NCI-H2196 (cell line): ENCODE measurements at regions not wholly inside any gene's neighbourhood (a gene's known extent, or its start where the extent isn't known, plus 50 kb on each side); places are given as distances from the start of the nearest gene placed in this dataset.

Source experiments
- DNase-seq: peaks from one replicate; lab custom pipeline; 2025; ENCODE audit not compliant: unreplicated experiment; lab: John Stamatoyannopoulos, UW

- DNase-seq = no peak
These were observed 438.0 kb upstream of the ZFHX3 start for GRCh38 chr16:73485880-73486279.

DNA sequence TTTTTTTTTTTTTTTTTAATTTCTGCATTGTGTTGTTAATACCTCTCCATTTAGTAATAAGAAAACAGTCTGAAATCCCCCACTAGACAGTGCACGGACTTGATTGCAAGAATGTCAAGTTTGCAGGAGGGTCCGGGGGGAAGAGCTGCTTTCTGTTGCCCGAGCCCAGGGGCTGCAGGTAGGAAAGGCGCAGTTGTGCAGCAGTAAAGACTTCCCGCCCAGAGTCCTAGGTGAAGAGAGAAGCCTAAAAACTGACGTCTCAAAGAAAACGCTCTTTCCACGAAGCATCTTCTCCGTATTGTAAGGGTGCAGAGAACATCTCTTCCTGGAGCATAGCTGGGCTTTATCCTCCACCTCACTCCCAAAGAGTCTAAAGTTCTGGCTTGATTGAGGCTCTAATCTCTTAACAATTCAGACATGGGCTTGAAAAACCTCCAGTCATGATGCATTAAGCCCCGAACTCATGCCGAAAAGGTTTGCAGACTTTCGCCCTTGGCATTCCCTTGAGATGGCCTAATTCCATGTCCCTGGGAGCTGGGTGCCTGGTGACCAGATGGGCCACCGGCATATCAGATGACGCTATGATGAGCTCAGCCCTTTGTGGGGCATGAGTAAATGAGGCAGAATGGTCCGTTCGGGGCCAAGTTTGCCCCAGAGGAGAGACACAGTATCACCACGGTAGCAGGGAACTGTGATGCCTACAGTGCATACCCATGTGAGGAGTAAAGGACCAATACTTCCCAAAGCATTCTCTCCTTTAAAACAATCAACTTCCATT lies 436.2 kb upstream of the ZFHX3 start:
- no peak for DNase-seq

DNA sequence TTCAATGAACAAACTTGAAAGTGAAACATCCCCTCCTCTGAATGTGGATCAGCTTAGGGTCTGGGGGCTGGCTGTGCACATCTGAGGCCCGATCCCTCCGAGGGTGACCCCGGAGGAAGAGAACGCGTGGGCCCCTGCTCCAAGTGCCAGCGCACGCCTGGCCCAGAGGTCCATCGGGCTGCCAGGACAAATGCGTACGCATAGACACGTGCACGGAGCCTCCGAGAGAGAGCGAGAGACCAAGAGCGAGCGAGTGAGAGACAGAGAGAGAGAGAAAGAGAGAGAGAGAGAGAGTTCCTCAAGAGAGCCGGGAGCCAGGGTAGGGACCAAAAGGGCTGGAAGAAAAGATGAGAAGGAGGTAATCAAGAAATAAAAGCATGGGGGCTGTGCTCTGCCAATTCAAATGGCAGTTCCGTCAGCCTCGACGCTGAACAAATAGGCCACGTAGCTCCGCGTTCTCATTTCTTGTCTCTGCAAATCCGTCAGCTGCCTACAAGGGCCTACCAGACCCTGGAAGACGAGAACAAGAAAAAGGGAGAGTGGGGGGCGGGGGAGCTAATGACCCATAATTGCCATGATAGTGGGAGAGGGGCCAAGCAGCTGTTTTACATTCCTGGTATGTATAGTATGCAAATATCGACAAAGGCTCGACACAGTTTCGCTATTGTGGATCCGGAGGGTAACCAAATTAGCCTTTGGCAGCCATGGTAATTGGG lies 435.3 kb upstream of the ZFHX3 start:
- no peak for DNase-seq

DNA sequence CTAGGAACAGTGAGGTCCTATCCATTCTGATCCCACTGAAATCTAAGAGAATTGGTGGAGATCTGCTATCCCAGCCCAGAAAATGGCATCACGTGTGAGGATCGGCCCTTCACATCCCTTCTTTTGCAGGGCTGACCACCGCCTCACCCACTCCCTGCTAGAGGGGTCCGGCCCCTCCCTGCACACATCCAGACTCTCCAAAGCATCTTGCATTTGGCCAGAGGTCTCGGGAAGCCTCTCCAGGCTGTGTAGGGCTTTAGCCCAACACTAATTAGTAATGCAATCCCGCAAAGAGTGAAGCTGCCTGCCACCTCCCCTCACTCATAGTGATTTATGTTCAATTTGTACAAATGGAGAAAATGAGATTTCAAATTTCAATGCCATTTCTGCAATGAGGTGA lies 434.4 kb upstream of the ZFHX3 start:
- DNase-seq = no peak

GRCh38 chr16:73480381-73480780 lies 432.5 kb upstream of the ZFHX3 start:
- no peak for DNase-seq

DNA sequence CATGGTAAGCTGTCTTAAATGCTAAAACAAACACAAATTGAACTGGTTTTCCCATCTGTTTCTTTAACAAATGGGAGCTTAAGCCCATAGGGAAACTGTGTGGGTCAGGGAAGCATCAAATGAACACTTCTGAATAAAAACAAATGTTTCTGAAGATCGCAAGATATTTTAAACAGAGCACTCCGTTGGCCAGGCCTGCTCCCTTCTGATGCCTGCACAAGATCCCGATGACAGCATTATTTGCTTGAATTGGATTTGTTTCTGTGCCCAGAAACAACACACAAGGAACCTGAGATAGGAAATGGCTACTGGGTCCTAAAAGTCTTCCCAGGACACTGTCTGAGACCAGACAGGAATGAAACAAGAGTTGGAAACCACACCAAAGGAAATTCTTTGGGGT lies 425.8 kb upstream of the ZFHX3 start:
- no peak for DNase-seq

GRCh38 chr16:73464834-73465233 lies 416.9 kb upstream of the ZFHX3 start:
- DNase-seq = no peak

DNA sequence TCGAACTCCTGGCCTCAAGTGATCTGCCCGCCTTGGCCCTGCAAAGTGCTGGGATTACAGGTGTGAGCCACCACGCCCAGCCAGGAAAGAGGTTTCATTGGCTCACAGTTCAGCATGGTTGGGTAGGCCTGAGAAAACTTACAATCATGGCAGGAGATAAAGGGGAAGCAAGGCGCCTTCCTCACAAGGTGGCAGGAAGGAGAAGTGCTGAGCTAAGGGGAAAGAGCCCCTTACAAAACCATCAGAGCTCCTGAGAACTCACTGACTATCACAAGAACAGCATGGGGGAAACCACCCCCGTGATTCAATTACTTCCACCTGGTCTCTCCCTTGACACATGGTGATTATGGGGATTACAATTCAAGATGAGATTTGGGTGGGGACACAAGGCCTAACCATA lies 411.7 kb upstream of the ZFHX3 start:
- no peak for DNase-seq

- DNase-seq = no peak
These were observed 409.9 kb upstream of the ZFHX3 start for GRCh38 chr16:73457851-73458250.

GRCh38 chr16:73448970-73449369 lies 401.0 kb upstream of the ZFHX3 start:
- DNase-seq = no peak

- no peak for DNase-seq
These were observed 399.9 kb upstream of the ZFHX3 start for GRCh38 chr16:73447846-73448245.

GRCh38 chr16:73434621-73435020 lies 386.7 kb upstream of the ZFHX3 start:
- DNase-seq = no peak

GRCh38 chr16:73433731-73434307 lies 385.9 kb upstream of the ZFHX3 start:
- no peak for DNase-seq

GRCh38 chr16:73432850-73433730 lies 385.2 kb upstream of the ZFHX3 start:
- no peak for DNase-seq

DNA sequence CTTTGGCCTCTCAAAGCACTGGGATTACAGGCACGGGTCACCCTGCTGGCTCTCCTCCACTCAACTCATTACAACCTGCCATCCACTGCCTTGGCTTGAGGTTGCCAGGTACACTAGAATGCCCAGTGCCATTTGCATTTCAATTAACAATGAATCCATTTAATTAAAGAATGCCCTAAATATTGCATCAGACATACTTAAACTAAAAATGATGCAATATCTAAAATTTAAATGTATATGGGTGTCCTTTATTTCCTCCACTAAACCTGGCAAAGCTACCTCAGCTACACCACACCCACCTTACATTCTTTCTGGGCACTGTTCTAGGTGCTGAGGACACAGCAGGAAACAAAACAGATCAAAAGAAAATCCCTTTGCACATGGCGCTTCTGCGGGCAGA lies 382.2 kb upstream of the ZFHX3 start:
- DNase-seq = no peak

DNA sequence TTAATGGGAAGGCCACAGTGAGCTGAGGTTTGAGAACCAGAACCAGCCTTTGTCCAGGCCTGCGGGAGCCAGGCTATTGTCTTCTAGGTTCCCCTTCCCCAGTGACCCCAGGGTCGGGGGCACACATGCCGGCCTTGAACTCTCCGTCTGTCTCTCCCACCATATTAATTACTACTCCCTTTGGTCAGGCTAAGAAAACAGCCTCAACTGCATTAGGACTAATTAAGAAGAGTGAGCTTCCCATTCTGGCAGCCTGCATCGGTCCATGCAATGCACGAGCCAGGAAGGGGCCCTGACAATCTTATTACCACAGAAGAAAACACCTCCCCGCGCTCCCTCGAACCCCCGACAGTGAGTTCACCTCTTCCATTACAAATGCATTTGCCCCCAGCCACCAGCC lies 380.2 kb upstream of the ZFHX3 start:
- no peak for DNase-seq

- DNase-seq = no peak
These were observed 379.2 kb upstream of the ZFHX3 start for GRCh38 chr16:73427164-73427563.

GRCh38 chr16:73426433-73427160 lies 378.7 kb upstream of the ZFHX3 start:
- DNase-seq = no peak

DNA sequence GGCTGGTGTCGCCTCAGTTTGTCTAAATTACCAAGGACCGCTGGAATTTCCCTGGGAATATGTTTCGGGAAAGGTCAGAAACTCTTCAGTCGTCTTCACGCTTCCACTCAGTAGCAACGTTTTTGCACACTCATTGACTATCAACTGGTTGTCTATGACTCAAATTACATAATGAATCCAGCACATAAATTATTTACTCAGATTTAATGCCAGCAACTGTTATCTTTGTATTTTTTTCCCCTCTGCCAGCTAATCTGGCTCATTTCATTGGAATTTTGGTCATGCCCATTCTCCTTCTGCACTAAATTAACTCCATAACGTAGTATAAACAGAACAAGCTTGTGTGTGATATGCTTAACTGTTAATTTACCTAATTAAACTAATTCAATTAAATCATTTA lies 372.7 kb upstream of the ZFHX3 start:
- no peak for DNase-seq

DNA sequence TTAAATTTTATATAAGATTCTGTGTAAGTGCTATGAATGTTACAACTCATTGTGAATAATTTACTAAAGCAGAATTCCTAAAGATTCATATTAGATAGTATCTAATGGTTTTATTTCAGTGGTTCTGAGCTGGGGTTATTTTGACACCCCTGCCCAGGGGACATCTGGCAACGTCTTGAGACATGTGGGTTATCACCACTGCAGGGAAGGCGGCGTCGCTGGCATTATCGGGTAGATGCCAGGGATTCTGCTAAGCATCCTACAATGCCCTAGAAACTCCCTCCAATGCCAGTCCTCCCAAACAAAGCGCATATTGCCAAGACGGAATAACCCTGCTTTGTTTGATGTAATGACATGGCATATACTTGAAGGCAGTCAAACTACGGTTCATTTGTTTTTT lies 372.3 kb upstream of the ZFHX3 start:
- no peak for DNase-seq

DNA sequence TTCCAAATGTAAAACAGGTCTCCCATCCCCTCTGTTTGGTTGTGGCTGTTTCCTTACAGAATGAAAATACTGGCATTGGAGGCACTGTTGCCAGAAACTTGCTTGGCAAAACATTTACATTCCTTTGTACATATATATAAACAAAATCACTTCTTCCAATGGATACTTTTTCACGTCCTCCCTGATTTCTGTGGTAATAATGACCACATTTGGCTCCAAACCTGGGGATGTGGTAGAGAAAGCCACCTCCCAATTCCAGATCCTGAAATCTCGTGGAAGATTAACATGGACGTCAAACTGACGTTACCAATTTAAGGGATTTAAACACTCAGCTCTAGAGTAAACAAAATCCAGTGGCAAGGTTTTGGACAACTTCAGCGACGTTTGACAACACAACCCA lies 370.8 kb upstream of the ZFHX3 start:
- no peak for DNase-seq
